Upper lobe of right lung (tissue), 1 donor: ENCODE measurements at regions not wholly inside any gene's neighbourhood (a gene's known extent, or its start where the extent isn't known, plus 50 kb on each side); places are given as distances from the start of the nearest gene placed in this dataset.
"Not testable (repeated sequence)": the region's sequence is repeated elsewhere in the genome, so short reads cannot be mapped to it uniquely, and the experiment has no call there.

Source experiments
- ATAC-seq: fragments of 200-7000 bp; cut with Tn5 transposase; one replicate; pipeline ENCODE4 v1.9.1; 2020; ENCODE audit warnings: mild to moderate bottlenecking, moderate library complexity
- DNase-seq: peaks from one replicate; pipeline ENCODE4 v3.0.0-alpha.2; 2020
- H3K27ac ChIP-seq: fragments of 200-600 bp; one replicate; pipeline ENCODE4 v1.8.0; 2022
- H3K27me3 ChIP-seq: fragments of 200-600 bp; one replicate; pipeline ENCODE4 v1.8.0; 2022; ENCODE audit warnings: mild to moderate bottlenecking
- H3K36me3 ChIP-seq: fragments of 200-600 bp; one replicate; pipeline ENCODE4 v1.8.0; 2022
- H3K4me1 ChIP-seq: fragments of 200-600 bp; one replicate; pipeline ENCODE4 v1.8.0; 2022
- H3K4me3 ChIP-seq: fragments of 200-600 bp; one replicate; pipeline ENCODE4 v1.8.0; 2022; ENCODE audit warnings: mild to moderate bottlenecking
- H3K9me3 ChIP-seq: fragments of 200-600 bp; one replicate; pipeline ENCODE4 v1.8.0; 2022
- CTCF ChIP-seq: fragments of 200-600 bp; IDR thresholded peaks from one replicate; pipeline ENCODE4 v1.8.0; 2022; ENCODE audit warnings: antibody characterized with exemption
- intact Hi-C: fragments of 100-400 bp; cut with DNase I; formaldehyde crosslinking; loops from one replicate; pipeline ENCODE4 v1.11.0; 2022
- donor health status: DM: no; HTN: yes; CAD: no; lungs with severe emphysema.

GRCh38 chr2:183474912-183475695, 350.9 kb downstream of the NUP35 start:
- intact Hi-C loops: no loop called here
- no peak for ATAC-seq

DNA sequence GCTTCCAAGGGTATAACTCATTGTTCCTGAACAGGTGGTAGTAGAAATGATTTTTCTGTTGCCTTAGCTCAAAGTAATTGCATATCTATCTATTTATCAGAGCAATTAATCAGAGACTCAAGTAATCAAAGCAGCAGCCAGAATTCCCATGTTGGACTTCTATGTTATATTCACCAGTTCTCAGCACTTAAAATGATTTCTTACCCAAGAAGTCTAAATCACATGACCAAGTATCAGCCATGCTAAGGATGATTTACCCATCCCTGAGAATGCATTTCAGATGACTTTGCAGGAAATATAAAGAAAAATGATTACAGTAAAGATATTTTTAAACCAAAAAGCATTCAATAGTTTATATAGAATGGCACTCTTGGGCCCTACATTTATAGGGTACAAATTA, 352.2 kb downstream of the NUP35 start:
- intact Hi-C loops: no loop called here
- Histone ChIP-seq H3K27ac (no peak overlapping the region), H3K4me1 (no peaks in the 10 kb centered on the region), H3K4me3 (no peak overlapping the region), H3K9me3 (no peaks in the 10 kb centered on the region), H3K27me3 (no peaks in the 10 kb centered on the region), H3K36me3 (no peaks in the 10 kb centered on the region)
- ATAC-seq (no peak), DNase-seq (no peak)
- no peak for TF ChIP-seq CTCF

More at GRCh38 chr2:183474912-183475695, 350.9 kb downstream of the NUP35 start:
- Histone ChIP-seq H3K36me3 (no peaks in the 10 kb centered on the region), H3K4me1 (no peaks in the 10 kb centered on the region), H3K4me3 (no peak overlapping the region), H3K9me3 (no peaks in the 10 kb centered on the region), H3K27me3 (no peaks in the 10 kb centered on the region), H3K27ac (no peak overlapping the region)
- DNase-seq: no peak
- TF ChIP-seq CTCF: no peak

GRCh38 chr2:183477296-183477695, 353.1 kb downstream of the NUP35 start:
- H3K36me3 ChIP-seq: no peaks in the 10 kb centered on the region
- no peak overlapping the region for H3K4me3 ChIP-seq
- no peaks in the 10 kb centered on the region for H3K27me3 ChIP-seq
- no peak for TF ChIP-seq CTCF
- no peaks in the 10 kb centered on the region for H3K4me1 ChIP-seq
- DNase-seq (no peak), ATAC-seq (no peak)
- no peak overlapping the region for H3K27ac ChIP-seq
- no peaks in the 10 kb centered on the region for H3K9me3 ChIP-seq
- intact Hi-C loops: no loop called here

- H3K9me3 ChIP-seq, DNase-seq, H3K4me1 ChIP-seq, H3K4me3 ChIP-seq, H3K36me3 ChIP-seq, intact Hi-C loops, H3K27me3 ChIP-seq, ATAC-seq, H3K27ac ChIP-seq: not testable (repeated sequence)
These were observed 354.8 kb downstream of the NUP35 start for GRCh38 chr2:183478941-183479595.

DNA sequence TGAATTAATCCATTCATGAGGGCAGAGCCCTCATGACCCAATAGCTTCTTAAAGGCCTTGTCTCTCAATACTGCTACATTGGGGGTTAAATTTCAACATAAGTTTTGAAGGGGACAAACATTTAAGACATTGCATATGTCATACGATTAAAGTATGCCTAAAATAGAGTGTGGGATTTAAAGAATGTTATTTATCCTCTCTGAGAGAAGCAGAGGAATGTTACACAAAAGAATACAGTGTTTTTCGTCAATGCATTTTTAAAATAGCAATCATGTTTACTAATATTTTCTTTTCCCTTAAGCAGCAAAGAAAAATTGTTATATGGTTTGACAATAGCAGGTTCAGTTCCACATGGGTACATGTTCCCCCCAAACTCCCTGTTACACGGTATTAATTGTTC, 363.1 kb downstream of the NUP35 start:
- ATAC-seq: no peak
- Histone ChIP-seq H3K27me3 (no peaks in the 10 kb centered on the region), H3K4me3 (no peak overlapping the region), H3K4me1 (no peaks in the 10 kb centered on the region), H3K27ac (no peak overlapping the region), H3K9me3 (no peaks in the 10 kb centered on the region), H3K36me3 (no peaks in the 10 kb centered on the region)
- DNase-seq: no peak
- intact Hi-C loops: no loop called here
- TF ChIP-seq CTCF: no peak

DNA sequence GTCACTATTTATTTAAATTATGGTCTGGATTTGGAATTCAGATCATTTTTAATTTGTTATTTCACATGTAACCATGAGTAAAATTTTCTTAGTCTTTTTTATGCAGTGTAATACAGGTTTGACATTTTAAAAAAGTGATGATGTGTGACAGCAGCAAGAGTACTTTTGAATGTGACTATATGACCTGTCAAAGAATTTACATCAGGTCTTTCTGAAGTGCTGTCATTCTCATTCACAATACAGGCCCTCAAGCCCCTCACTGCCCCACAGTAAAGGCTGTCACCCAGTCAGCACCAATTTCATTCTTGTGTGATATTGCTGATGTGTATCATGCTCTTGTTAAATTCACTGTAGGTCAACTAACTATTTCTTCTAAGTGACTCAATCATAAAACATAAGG, 364.2 kb downstream of the NUP35 start:
- Histone ChIP-seq H3K9me3 (no peaks in the 10 kb centered on the region), H3K36me3 (no peaks in the 10 kb centered on the region), H3K4me1 (no peaks in the 10 kb centered on the region), H3K27ac (no peak overlapping the region), H3K4me3 (no peak overlapping the region), H3K27me3 (no peaks in the 10 kb centered on the region)
- no peak for ATAC-seq
- intact Hi-C loops: no loop called here
- DNase-seq: no peak
- TF ChIP-seq CTCF: no peak
